ENCODE measurements at regions not wholly inside any gene's neighbourhood (a gene's known extent, or its start where the extent isn't known, plus 50 kb on each side); places are given as distances from the start of the nearest gene placed in this dataset.

GRCh38 chr12:13630354-13630753 is 351.0 kb downstream of the GRIN2B start:
- Histone ChIP-seq H3K27me3 (ENCODE audit: control insufficient read depth, insufficient read depth, low read length) (no peaks in the 10 kb centered on the region; the same call in 1 of the 2 replicates), H3K4me1 (ENCODE audit: control insufficient read depth, insufficient read depth, low read length) (no peaks in the 10 kb centered on the region), H3K36me3 (ENCODE audit: control insufficient read depth, insufficient read depth, low read length) (no peaks in the 10 kb centered on the region), H3K9me3 (ENCODE audit: control insufficient read depth, insufficient read depth, low read depth, low read length) (no peaks in the 10 kb centered on the region), H3K27ac (ENCODE audit: low read length) (no peak overlapping the region), H3K4me3 (ENCODE audit: low read depth in 2 of 2, low read length in 2 of 2) (no peak overlapping the region)
- ChIA-PET CTCF (no interaction called here), POLR2A (no interaction called here)
- ATAC-seq (no peak), DNase-seq (ENCODE audit: low read depth, low spot score) (no peak)
- in situ Hi-C loops (cut with HindIII; ENCODE audit: low pct_unique_long_range_greater_than_20kb, low sequenced_read_pairs) = no loop called here
- no peak for TF ChIP-seq POLR2AphosphoS5 (IDR thresholded peaks at IDR 0.05; ENCODE audit: low read depth, low read length)
- TF ChIP-seq TCF7L2 (IDR thresholded peaks at IDR 0.05; ENCODE audit: low read depth, low read length) = no peak
- no peak for TF ChIP-seq CTCF (IDR thresholded peaks at IDR 0.05)
- no peak for TF ChIP-seq REST (IDR thresholded peaks at IDR 0.05; ENCODE audit: insufficient read depth in 1 of 2, low read depth in 2 of 2, low read length in 1 of 2)
- TF ChIP-seq SIN3A (IDR thresholded peaks at IDR 0.05; ENCODE audit: borderline replicate concordance, insufficient read depth, low read depth, low read length) = no peak
- intact Hi-C loops (cut with micrococcal nuclease; ENCODE audit: unreplicated experiment) = no loop called here
- BruUV-seq (replicated peaks) = no TSS peak

- ChIA-PET CTCF (interaction anchor here (0.7 kb wide), 1 partner anchor 163 kb away, joined by 3 read pairs; no protein-coding TSS in a partner anchor), POLR2A (no interaction called here)
- Histone ChIP-seq H3K27ac (ENCODE audit: low read length) (no peak overlapping the region), H3K4me3 (ENCODE audit: low read depth in 2 of 2, low read length in 2 of 2) (no peak overlapping the region), H3K27me3 (ENCODE audit: control insufficient read depth, insufficient read depth, low read length) (no peaks in the 10 kb centered on the region; the same call in none of the 2 replicates), H3K9me3 (ENCODE audit: control insufficient read depth, insufficient read depth, low read depth, low read length) (no peaks in the 10 kb centered on the region), H3K4me1 (ENCODE audit: control insufficient read depth, insufficient read depth, low read length) (no peaks in the 10 kb centered on the region), H3K36me3 (ENCODE audit: control insufficient read depth, insufficient read depth, low read length) (no peaks in the 10 kb centered on the region)
- in situ Hi-C loops (cut with HindIII; ENCODE audit: low pct_unique_long_range_greater_than_20kb, low sequenced_read_pairs) = no loop called here
- intact Hi-C loops (cut with micrococcal nuclease; ENCODE audit: unreplicated experiment) = no loop called here
- no peak for TF ChIP-seq SIN3A (IDR thresholded peaks at IDR 0.05; ENCODE audit: borderline replicate concordance, insufficient read depth, low read depth, low read length)
- TF ChIP-seq TCF7L2 (IDR thresholded peaks at IDR 0.05; ENCODE audit: low read depth, low read length) = no peak
- no peak for TF ChIP-seq REST (IDR thresholded peaks at IDR 0.05; ENCODE audit: insufficient read depth in 1 of 2, low read depth in 2 of 2, low read length in 1 of 2)
- TF ChIP-seq POLR2AphosphoS5 (IDR thresholded peaks at IDR 0.05; ENCODE audit: low read depth, low read length) = no peak
- TF ChIP-seq CTCF (IDR thresholded peaks at IDR 0.05) = no peak
- no peak for ATAC-seq
- BruUV-seq (replicated peaks) = no TSS peak
- DNase-seq (ENCODE audit: low read depth, low spot score) = no peak
Observed at GRCh38 chr12:13628067-13628466, 353.3 kb downstream of the GRIN2B start.

Measured in Panc1 (cell line).